ENCODE measurements at regions not wholly inside any gene's neighbourhood (a gene's known extent, or its start where the extent isn't known, plus 50 kb on each side); places are given as distances from the start of the nearest gene placed in this dataset.

DNA sequence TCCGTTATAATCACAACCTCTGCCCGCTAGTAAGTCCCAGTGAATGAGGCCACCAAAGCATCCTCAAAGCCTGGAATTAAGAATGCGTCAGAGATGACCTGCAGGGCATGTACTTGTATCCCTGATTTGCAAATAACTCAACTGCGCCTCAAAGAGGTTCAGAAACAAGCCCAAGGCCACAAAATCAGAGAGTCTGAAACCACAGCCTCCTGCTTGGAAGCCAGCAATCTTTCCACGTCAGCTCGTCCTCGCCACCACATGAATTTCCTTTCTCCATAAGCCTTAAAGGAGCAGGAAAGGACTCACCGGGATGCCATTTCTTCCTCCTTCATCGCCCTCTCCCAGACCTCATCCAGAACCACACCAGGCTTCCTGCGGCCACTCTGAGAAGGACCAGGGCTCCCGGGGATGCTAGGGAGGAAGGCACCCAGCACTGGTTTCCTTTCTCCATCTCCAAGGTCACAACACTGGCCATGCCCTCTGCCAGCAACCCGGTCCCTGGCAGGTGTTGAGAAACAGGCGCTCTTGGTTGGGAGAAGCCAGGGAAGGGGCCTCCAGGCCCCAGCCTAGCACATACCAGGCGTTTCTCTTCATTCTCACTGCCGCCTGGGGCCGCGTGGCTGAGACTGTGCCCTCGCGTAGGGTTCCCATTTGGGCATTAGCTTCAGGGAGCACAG, 191.2 kb upstream of the DIO3 start:
- Histone ChIP-seq H3K4me2 (ENCODE audit: low read depth, low read length) (no peak overlapping the region), H3K27me3 (replicated peaks; ENCODE audit: insufficient read depth, low read length) (peaks cover 66% of the 10 kb centered on the region), H3K27ac (ENCODE audit: low read length) (no peak overlapping the region), H3K4me1 (ENCODE audit: low read length) (no peaks in the 10 kb centered on the region), H2AFZ (ENCODE audit: low read length) (no peak overlapping the region), H3K36me3 (replicated peaks; ENCODE audit: insufficient read depth, low read length) (no peaks in the 10 kb centered on the region), H3K9me3 (replicated peaks; ENCODE audit: insufficient read depth, low read length) (no peaks in the 10 kb centered on the region), H3F3A (ENCODE audit: insufficient read depth, low read length) (no peaks in the 10 kb centered on the region), H4K20me1 (ENCODE audit: insufficient read depth, low read length) (no peaks in the 10 kb centered on the region), H3K9ac (ENCODE audit: low read length) (no peak overlapping the region), H3K79me2 (ENCODE audit: low read length) (no peaks in the 10 kb centered on the region), H3K4me3 (ENCODE audit: low read length) (no peak overlapping the region), H3K9me2 (replicated peaks; ENCODE audit: insufficient read depth, low read length) (no peaks in the 10 kb centered on the region)
- TF ChIP-seq, protein P1, sequence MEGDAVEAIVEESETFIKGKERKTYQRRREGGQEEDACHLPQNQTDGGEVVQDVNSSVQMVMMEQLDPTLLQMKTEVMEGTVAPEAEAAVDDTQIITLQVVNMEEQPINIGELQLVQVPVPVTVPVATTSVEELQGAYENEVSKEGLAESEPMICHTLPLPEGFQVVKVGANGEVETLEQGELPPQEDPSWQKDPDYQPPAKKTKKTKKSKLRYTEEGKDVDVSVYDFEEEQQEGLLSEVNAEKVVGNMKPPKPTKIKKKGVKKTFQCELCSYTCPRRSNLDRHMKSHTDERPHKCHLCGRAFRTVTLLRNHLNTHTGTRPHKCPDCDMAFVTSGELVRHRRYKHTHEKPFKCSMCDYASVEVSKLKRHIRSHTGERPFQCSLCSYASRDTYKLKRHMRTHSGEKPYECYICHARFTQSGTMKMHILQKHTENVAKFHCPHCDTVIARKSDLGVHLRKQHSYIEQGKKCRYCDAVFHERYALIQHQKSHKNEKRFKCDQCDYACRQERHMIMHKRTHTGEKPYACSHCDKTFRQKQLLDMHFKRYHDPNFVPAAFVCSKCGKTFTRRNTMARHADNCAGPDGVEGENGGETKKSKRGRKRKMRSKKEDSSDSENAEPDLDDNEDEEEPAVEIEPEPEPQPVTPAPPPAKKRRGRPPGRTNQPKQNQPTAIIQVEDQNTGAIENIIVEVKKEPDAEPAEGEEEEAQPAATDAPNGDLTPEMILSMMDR (IDR thresholded peaks at IDR 0.05; ENCODE audit: low read length), result no peak
- TF ChIP-seq EZH2phosphoT487 (IDR thresholded peaks at IDR 0.05; ENCODE audit: low read length) (no peak), EZH2 (optimal IDR thresholded peaks at IDR 0.05; ENCODE audit: low read depth, low read length) (no peak)
- DNase-seq, result no peak

DNA sequence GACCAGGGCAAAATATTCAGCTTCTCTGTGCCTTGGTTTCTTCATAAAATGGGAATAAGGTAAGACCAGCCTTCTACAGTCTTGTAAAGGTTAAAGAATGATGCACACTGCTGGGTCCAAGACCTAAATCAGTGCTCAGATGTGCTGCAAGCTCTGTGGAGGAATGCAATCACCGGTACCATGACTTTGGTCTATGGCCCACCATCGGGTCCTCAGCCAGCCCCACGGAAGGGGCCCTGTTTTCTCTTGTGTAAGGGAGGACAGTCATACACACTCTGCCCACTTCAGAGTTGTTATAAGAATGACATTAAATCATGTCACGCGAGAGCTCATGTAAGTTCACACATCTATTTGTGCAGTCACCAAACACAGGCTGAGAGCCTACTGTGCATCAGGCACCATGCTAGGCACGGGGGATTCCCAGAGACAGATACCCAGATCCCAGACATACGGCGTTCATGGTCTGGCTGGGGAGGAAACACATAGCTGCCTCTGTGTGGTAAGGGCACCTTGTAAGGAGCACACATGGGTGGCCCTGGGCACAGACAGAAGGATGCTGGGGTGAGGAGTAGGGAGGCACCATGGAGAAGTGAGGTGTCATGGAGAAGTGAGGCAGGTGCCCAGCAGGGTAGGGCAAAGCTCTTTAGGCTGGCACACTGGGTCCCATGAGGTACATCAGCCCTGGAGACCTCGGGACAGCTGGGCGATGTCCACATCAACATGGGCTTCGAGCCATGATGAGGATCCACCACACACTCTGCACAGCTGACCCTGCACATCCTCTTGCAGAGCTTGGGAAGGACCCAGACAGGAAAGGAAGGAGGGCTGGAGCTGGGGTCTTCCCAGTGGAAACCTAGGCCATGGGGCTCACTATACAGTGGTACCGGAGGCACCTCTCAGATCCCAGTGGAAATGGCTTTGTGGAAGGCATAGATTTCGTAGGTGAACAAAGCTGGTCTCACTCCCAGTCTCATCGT, 190.4 kb upstream of the DIO3 start:
- TF ChIP-seq, protein P1 (IDR thresholded peaks at IDR 0.05; ENCODE audit: low read length), result no peak
- TF ChIP-seq EZH2phosphoT487 (IDR thresholded peaks at IDR 0.05; ENCODE audit: low read length) (no peak), EZH2 (optimal IDR thresholded peaks at IDR 0.05; ENCODE audit: low read depth, low read length) (no peak)
- no peak overlapping the region for H2AFZ ChIP-seq (ENCODE audit: low read length)
- H3K9ac ChIP-seq (ENCODE audit: low read length), result no peak overlapping the region
- no peak overlapping the region for H3K4me2 ChIP-seq (ENCODE audit: low read depth, low read length)
- H3K4me3 ChIP-seq (ENCODE audit: low read length), result no peak overlapping the region
- H3K9me2 ChIP-seq (replicated peaks; ENCODE audit: insufficient read depth, low read length), result no peaks in the 10 kb centered on the region
- no peaks in the 10 kb centered on the region for H3F3A ChIP-seq (ENCODE audit: insufficient read depth, low read length)
- no peaks in the 10 kb centered on the region for H3K36me3 ChIP-seq (replicated peaks; ENCODE audit: insufficient read depth, low read length)
- no peaks in the 10 kb centered on the region for H3K79me2 ChIP-seq (ENCODE audit: low read length)
- DNase-seq, result no peak
- no peaks in the 10 kb centered on the region for H3K9me3 ChIP-seq (replicated peaks; ENCODE audit: insufficient read depth, low read length)
- no peak overlapping the region for H3K27ac ChIP-seq (ENCODE audit: low read length)
- H3K27me3 ChIP-seq (replicated peaks; ENCODE audit: insufficient read depth, low read length), result peaks cover 63% of the 10 kb centered on the region
- H3K4me1 ChIP-seq (ENCODE audit: low read length), result no peaks in the 10 kb centered on the region
- H4K20me1 ChIP-seq (ENCODE audit: insufficient read depth, low read length), result no peaks in the 10 kb centered on the region

GRCh38 chr14:101371799-101372793, 189.2 kb upstream of the DIO3 start:
- Histone ChIP-seq H3K27ac (ENCODE audit: low read length) (no peak overlapping the region), H3K4me1 (ENCODE audit: low read length) (no peaks in the 10 kb centered on the region), H3K79me2 (ENCODE audit: low read length) (no peaks in the 10 kb centered on the region), H4K20me1 (ENCODE audit: insufficient read depth, low read length) (no peaks in the 10 kb centered on the region), H3F3A (ENCODE audit: insufficient read depth, low read length) (no peaks in the 10 kb centered on the region), H3K9me2 (replicated peaks; ENCODE audit: insufficient read depth, low read length) (no peaks in the 10 kb centered on the region), H3K4me2 (ENCODE audit: low read depth, low read length) (no peak overlapping the region), H3K27me3 (replicated peaks; ENCODE audit: insufficient read depth, low read length) (peaks cover 64% of the 10 kb centered on the region), H3K36me3 (replicated peaks; ENCODE audit: insufficient read depth, low read length) (no peaks in the 10 kb centered on the region), H3K9ac (ENCODE audit: low read length) (no peak overlapping the region), H2AFZ (ENCODE audit: low read length) (no peak overlapping the region), H3K9me3 (replicated peaks; ENCODE audit: insufficient read depth, low read length) (no peaks in the 10 kb centered on the region), H3K4me3 (ENCODE audit: low read length) (no peak overlapping the region)
- DNase-seq, result no peak
- TF ChIP-seq EZH2phosphoT487 (IDR thresholded peaks at IDR 0.05; ENCODE audit: low read length) (no peak), EZH2 (optimal IDR thresholded peaks at IDR 0.05; ENCODE audit: low read depth, low read length) (no peak)
- TF ChIP-seq, protein P1 (IDR thresholded peaks at IDR 0.05; ENCODE audit: low read length), result no peak

Measured in MM.1S (cell line).